NCI-H2107 treated with DMSO at 0.1 percent for 48 hours (cell line): ENCODE measurements at regions not wholly inside any gene's neighbourhood (a gene's known extent, or its start where the extent isn't known, plus 50 kb on each side); places are given as distances from the start of the nearest gene placed in this dataset.

Experiments used
- DNase-seq: peaks from one replicate; lab custom pipeline; 2025; ENCODE audit not compliant: unreplicated experiment; lab: John Stamatoyannopoulos, UW

DNA sequence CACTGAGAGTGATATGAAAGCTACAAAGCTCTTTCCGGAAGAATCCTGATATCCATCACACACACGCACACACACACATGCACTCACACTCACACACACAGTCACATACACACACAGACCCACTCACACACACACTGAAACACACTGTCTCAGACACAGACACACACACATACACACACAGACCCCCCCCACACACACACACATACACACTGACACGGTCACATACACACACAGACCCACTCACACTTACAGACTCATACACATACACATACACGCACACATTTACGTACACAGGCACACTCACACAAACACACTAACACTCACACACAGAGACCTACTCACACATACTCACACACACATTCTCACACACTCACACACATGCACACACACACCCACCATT, 58.6 kb downstream of the LIG4 start:
- no peak for DNase-seq

DNA sequence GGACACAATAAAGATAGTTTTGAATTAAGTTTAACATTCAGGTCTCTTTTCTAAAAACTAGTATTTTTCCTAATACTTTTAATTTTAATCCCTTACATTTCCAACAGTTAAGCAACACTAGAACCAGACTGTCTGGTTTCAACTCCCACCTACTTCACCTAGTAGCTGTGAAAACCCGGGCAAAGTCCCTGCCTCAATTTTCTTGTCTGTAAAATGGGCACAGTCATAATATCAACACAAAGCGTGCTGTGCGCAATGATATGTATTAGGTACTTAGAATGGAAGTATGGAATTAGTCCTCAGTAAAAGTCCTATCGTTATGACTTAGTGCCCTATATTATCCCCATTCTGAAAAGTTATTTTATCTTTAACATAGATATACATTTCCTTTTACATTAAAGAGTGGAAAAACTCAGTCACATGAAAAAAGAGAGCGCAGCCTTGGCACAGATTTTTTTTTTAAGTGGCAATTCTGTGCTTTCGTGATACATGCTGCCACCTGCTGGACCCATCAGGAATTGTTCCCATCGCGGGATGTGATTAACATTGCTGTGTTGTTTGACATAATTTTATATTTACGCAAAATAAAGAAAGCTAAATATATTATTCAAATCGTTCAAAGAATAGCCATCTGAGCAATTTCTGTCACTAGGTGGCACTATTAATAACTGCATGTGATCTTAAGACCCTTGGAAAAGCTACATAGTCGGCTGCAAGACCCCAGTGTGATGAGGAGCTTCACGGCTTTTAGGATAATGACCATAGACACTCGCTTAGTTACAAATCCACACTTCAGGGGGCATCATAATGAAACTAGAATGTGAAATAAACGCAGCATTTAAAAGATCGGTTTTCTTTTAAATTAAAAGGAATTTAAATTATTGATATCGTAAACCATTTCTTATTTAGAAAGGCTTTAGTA, 59.9 kb downstream of the LIG4 start:
- DNase-seq: peak; percentile 19

DNA sequence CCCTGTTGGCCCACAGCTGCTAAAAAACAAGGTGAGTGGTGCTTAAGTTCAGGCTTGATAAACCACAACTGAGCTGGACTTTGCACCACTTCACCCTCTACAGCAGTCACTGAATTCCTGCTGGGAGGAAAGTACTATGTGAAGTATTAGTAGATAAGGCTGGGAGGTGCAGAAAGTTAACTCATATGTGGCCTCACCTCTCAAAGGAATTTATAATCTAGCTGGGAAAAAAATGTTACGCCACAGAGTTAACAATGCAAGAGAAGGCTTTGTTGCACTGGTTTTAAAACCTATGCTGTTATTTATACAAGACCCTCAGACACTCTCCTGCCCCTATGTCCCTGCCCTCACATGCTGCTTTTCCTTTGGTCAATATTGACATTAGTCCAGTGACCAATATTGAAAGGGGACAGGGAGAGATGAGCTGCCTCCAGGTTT, 60.9 kb downstream of the LIG4 start:
- DNase-seq: peak; percentile 12

DNA sequence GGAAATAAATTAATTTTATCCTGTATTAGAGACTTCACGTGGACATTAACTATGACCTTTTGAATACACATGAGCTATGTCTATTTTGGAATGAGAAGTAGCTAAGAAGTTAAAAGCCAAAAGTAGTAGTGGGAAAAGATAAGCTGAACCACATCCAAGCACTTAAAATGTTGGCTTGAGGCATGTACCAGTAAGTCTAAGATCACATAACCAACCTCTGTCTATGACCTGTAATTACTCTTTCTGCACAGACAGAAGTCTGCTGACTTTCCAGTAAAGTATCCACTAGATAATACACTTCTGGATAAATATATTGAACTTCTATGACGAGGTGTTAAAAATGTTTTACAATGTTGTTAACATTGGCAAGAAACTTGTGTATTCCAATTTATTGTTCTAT, 68.7 kb downstream of the LIG4 start:
- no peak for DNase-seq

DNA sequence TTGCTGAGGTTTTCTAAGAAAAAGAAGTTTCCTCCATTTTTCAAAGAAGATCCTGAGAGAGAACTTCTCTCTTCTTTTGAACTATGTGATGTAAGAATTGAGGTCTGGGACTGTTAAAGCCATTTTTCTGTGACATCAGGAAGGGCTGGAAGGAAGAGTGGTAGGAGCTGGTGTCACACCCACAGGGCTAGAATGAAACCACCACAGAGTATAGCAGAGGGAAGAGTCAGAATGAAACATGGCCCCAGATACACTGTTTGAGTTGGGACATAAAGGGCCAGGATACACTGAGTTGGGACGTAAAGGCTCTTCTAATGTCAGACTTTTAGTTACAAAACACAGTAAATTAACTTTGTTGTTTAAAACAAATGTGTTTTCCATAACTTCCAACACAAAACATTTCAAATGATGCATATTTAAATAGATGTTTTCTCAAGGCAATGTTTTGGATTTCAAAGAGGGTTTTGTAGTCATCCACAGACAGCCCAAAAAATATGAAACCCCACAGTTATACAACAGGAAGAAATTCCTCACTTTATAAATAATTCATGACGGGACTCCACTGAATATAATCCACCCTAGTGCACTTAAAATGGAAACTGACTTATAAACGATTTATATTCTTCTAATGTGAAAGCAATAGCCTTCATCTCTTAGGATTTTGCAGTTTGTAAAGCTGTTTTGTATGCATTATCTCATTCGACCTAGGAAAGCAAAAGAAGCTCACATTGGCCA, 72.5 kb downstream of the LIG4 start:
- no peak for DNase-seq

DNA sequence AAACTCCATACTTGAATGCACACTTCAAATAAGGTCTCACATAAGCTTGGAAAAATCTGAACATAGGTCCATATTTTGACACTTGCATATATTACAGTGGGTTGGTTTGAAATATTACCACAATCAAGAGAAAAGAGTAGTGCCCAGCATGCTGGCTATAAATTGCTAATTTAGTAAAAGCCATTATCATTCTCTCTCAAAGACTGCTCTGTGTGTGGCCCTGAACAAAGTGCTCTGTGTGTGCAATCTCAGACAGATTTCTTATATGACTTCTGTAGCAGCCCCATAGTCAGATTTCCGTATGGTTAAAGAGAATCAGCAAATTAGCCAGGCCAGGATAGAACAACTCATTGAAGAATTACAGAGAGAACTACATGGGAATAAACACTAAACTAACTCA, 78.2 kb downstream of the LIG4 start:
- no peak for DNase-seq

DNA sequence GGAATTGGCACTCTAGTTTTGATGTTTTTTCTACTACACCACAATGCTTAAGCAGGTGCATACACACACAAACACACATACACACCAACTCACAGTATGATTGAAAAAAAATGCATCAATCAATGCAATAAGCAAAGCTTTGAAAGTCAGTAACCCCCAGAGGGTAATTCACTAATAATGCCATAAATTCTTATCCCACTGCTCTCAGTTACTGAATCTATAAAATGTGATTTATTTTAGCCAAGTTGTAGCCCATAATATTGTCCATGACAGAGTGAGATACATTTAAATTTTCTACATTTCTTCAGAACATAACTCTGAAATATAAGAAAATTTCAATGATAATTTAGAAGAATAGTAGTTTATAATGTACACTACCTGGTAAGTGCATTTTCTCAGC, 87.9 kb downstream of the LIG4 start:
- no peak for DNase-seq

DNA sequence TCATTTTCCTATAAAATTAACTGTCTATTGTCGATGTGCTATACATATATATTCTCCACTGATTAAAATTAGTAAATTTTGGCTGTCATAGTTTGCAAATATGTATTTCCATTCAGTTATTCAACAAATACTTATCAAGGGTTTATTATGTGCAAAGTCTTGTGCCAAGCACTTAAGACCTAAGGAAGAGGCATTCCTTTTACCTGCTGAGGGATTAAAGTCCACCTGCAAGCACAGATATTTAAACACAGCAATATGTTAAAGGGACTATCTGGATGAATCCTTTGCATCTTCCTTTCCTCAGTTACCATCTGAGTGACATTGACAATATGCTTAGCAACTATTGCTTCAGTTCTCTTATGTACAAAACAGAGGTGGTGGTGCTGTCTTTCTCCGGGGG, 89.3 kb downstream of the LIG4 start:
- no peak for DNase-seq

DNA sequence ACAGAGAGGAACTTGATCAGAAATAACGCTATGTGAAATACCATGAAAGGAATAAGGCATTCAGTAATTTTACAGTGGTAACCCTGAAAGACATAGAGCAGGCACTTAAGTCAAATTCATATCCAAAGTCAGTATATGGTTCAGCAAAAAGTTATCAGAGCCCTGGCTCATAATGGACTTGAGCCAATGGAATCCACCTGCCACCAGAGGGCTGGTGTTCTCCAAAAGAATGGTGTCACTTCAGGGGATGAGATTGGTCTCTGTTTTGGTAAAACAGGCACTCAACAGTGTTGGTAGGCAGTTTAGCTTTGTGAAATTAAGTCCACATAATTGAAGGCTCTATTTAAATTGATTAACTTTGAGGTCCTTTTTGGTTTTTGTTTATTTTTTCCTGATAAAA, 93.9 kb downstream of the LIG4 start:
- no peak for DNase-seq

DNA sequence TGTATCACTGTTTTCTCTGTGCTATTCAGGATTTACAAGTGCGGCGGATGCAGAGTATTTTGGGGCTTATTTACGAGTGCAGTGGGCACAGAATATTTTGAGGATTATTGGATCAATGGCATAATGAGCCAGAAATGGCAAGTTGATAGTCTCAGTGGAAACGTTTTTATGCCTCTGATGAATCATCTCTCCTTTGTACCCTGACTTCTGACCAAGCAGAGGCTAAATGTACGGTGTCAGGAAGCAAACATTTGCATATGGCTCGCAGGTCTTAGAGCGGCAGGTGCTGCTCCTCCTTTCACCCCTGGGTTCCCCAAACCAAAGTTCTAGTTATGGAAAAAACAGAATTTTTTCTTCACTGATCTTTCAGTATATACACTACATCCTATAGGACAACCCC, 94.5 kb downstream of the LIG4 start:
- no peak for DNase-seq

DNA sequence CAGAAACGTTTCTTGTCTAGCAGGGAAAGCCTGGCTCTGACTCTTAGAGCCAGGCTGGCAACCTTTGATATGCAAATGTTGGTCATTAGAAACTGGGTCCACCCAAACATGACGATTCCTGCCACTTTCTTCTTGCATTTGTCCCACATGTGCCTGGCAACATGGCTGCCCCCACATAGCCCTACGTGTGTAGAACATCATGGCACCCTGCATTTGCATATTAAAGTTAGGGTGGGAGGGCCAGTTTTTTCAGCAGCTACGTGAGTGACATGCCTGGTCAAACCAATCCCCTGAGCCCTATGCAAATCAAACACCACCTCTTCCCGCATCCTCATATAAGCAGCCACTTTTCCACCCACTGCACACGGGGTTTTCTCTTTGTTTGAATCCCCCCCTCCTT, 95.0 kb downstream of the LIG4 start:
- no peak for DNase-seq

DNA sequence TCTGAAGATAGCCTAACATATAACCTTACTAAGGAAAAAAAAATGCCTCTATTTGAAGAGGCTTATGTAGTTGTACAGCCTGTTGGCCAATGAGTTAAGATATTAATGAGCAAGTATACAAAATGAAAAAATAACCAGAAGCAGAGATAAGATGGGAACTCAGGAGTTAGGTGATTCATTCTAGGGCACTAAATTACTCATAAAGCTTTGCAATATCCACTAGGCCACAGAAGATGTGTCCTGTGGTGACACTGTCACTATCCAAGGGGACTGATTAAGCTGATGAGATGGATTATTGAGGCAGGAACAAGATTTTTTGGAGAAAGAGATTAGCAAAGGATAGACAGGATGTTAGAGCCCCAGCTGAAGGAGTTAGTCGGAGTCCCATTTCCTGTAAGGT, 99.6 kb downstream of the LIG4 start:
- no peak for DNase-seq

DNA sequence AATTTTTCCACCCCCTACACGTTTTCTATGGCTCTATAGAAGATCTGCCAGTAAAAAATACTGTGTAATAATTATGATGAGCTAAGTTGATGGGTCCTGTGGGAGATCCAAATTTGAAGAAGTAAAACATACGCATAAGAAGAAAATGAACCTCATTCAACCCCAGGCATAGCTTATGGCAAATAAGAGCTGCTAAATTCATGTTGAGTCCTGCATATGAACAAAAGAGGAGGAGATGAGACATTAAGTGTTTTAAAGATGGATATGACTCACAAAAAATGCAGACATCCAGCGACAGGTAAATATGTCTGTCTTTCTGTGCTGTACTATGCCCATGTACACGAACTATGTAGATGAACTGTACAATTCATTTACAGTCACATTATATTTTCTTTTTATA, 101.9 kb downstream of the LIG4 start:
- no peak for DNase-seq

DNA sequence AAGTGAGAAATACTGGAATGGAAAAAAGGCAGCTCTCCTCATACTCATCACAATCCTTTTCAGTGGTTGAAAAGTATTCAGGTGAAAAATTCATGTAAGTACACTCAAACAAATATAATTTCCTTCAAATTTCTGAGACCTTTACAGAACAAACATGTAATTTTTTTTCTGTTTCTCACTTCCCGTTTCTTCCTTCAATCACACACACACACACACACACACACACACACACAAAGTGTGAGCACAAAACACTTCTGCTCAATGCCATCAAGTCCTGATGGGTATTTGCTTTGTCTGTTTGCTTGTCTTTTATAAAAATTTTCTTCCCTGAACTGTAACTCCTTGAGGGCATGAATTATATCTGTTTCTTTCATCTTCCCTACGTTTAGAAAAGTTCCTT, 110.6 kb downstream of the LIG4 start:
- no peak for DNase-seq

DNA sequence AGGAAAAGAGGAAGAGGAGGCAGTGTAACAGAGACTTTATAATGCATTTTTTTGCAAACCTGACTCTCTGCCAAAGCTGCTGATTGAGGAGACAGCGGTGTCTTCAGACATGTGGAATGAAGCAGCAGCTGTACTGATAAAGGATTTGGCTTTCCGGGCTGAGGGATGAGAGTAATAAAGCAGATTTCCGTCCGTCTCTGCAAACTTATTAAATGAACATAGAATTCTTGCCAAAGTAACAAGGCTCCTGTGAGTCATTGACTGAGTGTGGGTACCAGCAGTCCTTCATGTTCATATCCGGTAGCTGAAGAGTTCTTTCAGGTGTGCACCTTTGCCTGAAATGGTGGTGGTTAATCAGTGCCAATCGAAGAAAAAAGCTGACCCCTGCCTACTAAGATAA, 112.6 kb downstream of the LIG4 start:
- no peak for DNase-seq

DNA sequence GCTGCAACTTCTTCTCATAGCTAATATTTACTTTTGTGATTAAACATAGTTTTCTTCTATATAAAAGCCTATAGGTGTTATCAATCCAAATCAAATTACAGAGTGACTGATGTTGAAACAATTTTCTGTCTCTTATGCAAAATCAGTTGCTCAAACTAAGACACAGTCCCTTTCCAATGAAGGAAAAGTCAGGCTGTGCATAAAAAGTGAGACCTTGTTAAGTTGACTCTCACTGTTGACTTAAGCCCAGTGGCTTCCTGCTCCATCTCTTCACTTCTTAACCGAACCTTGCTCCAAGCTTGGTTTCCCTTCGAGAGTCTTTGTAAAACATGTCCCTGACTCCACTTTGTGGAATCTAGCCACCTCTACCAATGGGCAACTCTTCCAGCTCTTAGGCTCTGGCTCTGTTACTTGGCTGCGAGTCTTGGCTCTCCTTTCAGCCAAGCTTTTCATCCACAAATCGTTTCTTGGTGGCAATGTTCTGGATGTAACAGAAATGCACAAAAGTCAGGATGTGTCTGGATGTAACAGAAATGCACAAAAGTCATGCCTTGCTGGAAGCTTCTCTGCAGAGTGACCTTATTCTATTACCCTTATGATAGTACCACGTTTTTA, 118.9 kb downstream of the LIG4 start:
- DNase-seq: no peak

DNA sequence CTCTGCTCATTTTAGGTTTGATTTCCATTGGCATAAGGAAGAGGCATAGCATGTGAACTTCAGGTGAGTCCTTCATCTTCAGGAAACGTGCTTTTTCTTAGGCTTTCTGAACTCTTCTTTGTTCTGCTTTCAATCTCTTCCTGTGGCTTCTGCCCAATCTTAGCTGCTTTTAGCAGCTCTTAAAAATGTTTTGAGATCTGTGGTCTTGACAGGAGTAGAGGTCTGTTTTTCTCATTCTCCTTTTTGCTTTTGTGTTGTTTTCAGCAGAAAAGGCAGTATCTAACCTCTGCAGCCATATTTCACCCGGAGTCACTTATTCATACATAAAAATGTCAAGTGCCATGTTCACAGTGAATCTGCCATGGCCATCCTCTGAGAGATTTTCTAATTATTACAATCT, 120.3 kb downstream of the LIG4 start:
- no peak for DNase-seq

DNA sequence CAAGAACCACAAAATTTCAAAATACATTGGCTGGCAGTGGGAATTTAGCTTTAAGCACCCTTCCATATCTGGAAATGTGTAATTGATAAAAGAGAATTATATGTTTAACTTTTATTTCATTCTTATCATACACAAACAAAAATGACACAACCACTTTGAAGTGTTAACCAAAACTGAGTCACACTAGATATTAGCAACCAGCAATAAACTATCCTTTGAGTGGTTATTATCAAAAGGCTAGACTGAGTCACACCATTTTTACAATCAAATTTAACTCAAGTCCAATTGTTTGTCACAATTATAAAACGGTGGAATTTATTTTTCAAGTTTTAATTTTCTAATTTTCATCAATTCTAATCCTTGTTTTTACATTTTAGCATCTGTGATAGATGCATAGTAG, 121.7 kb downstream of the LIG4 start:
- DNase-seq: no peak

DNA sequence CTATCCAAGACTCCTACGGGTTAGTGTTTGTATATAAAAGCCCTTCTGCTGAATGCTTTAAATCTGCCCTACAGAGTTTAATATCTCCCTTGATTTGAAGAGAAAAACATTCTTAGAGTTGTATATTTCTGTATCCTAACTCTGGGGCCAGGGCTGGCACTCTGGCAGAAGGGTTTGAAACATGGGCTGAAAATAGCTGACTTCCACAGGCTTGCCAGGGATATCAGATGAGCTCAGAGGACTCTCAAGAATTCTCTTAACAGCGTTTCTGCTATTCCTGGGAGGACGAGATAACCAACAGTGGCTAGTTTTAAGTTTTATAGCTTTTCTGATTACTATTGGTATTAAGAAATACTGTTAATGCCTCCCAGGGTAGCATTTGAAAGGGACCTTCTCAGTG, 127.5 kb downstream of the LIG4 start:
- no peak for DNase-seq

DNA sequence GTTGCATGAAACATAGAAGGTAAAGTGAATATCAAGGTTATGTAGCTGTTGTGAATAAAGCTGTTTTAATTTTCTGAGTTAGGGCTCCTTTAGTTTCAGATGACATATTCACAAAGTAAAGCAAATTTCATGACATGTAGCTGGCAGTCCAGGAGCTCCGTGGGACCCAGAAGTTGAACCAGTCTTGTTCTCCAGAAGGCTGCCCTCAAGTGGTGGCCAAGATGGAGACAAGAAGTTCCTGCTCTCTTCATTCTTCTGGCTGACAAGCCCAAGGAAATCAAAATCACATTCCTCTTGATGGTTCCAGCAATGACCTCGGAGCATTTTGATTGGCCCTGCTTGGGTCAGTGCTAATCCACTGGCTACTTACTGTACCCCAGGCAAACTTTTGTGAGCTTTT, 128.7 kb downstream of the LIG4 start:
- no peak for DNase-seq

DNA sequence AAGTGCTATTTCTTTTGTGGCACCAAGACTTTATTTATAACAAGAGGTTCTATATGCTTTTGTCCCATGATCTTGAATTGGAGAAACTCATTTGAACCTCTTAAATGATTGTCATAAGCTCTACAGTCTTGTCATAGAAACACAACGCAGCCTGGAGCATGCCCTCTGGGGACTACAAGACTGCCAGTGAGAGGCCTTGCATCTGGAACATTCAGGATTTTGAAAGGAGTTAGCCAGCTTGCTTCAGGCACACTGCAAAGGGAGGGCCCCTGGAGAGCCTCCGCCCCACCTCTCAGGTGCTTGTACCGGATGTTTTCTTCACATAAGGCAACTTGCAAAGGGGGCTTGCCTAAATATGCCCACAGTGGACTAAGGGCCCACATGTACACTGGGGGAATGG, 130.5 kb downstream of the LIG4 start:
- no peak for DNase-seq

DNA sequence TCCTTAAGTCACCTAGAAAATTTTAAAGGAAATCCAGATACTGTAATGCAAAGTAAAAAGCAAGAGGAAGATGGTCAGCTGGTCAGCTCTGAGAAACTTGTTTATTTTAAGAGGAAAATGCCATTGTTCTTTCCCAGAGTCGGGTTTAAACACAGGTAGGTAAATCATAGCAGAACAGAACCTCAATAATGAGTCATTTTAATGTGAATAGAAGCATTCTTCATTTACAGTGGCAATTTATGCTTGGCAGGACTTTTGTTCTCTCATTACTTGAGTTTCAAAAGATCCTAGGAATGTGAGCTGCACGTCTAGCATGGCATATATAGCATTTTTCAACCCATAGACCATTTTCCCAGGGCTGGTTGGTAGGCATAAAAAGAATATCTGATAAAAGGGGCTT, 132.3 kb downstream of the LIG4 start:
- no peak for DNase-seq
